ENCODE measurements at regions not wholly inside any gene's neighbourhood (a gene's known extent, or its start where the extent isn't known, plus 50 kb on each side); places are given as distances from the start of the nearest gene placed in this dataset.
"Not testable (repeated sequence)": the region's sequence is repeated elsewhere in the genome, so short reads cannot be mapped to it uniquely, and the experiment has no call there.

- Mint-ChIP-seq H3K4me3 (no peak overlapping the region), H3K9me3 (peaks cover 7% of the 10 kb centered on the region), H3K36me3 (ENCODE audit: low read depth) (no peaks in the 10 kb centered on the region), H3K27me3 (no peaks in the 10 kb centered on the region), H3K27ac (no peak overlapping the region), H3K4me1 (peaks cover 28% of the 10 kb centered on the region)
- no peak for DNase-seq
- ChIA-PET CTCF (interaction anchor here (0.7 kb wide), 1 partner anchor 66 kb away, joined by 3 read pairs; no protein-coding TSS in a partner anchor), POLR2A (interaction anchor here (0.6 kb wide), 1 partner anchor 14 kb away, joined by 3 read pairs; no protein-coding TSS in a partner anchor)
Observed at GRCh38 chr2:392926-393280, 105.0 kb upstream of the ALKAL2 start.

- POLR2A ChIA-PET: no interaction called here
- Mint-ChIP-seq H3K4me1 (peaks cover 28% of the 10 kb centered on the region), H3K27ac (no peak overlapping the region), H3K36me3 (ENCODE audit: low read depth) (no peaks in the 10 kb centered on the region), H3K9me3 (peaks cover 7% of the 10 kb centered on the region), H3K27me3 (no peaks in the 10 kb centered on the region), H3K4me3 (no peak overlapping the region)
- CTCF ChIA-PET: no interaction called here
- no peak for DNase-seq
Observed at GRCh38 chr2:392181-392925, 104.5 kb upstream of the ALKAL2 start.

- H3K27ac Mint-ChIP-seq: no peak overlapping the region
- no peaks in the 10 kb centered on the region for H3K36me3 Mint-ChIP-seq (ENCODE audit: low read depth)
- no peak overlapping the region for H3K4me3 Mint-ChIP-seq
- peaks cover 7% of the 10 kb centered on the region for H3K9me3 Mint-ChIP-seq
- ChIA-PET POLR2A (no interaction called here), CTCF (no interaction called here)
- H3K27me3 Mint-ChIP-seq: no peaks in the 10 kb centered on the region
- no peak for DNase-seq
- H3K4me1 Mint-ChIP-seq: peaks cover 28% of the 10 kb centered on the region
Observed at GRCh38 chr2:391696-392095, 103.8 kb upstream of the ALKAL2 start.

GRCh38 chr2:390959-391358 is 103.1 kb upstream of the ALKAL2 start:
- ChIA-PET CTCF (no interaction called here), POLR2A (no interaction called here)
- H3K27me3 Mint-ChIP-seq: no peaks in the 10 kb centered on the region
- H3K4me3 Mint-ChIP-seq: no peak overlapping the region
- peaks cover 7% of the 10 kb centered on the region for H3K9me3 Mint-ChIP-seq
- no peak overlapping the region for H3K27ac Mint-ChIP-seq
- no peaks in the 10 kb centered on the region for H3K36me3 Mint-ChIP-seq (ENCODE audit: low read depth)
- peaks cover 28% of the 10 kb centered on the region for H3K4me1 Mint-ChIP-seq
- no peak for DNase-seq

GRCh38 chr2:389985-390384 is 102.1 kb upstream of the ALKAL2 start:
- H3K27ac Mint-ChIP-seq; H3K36me3 Mint-ChIP-seq (ENCODE audit: low read depth); H3K27me3 Mint-ChIP-seq; DNase-seq; H3K9me3 Mint-ChIP-seq; H3K4me3 Mint-ChIP-seq; POLR2A ChIA-PET; CTCF ChIA-PET: not testable (repeated sequence)
- peaks cover 28% of the 10 kb centered on the region for H3K4me1 Mint-ChIP-seq

- POLR2A ChIA-PET; DNase-seq; CTCF ChIA-PET; H3K4me3 Mint-ChIP-seq; H3K36me3 Mint-ChIP-seq (ENCODE audit: low read depth); H3K9me3 Mint-ChIP-seq; H3K27me3 Mint-ChIP-seq; H3K27ac Mint-ChIP-seq: not testable (repeated sequence)
- peaks cover 20% of the 10 kb centered on the region for H3K4me1 Mint-ChIP-seq
Observed at GRCh38 chr2:388752-389151, 100.9 kb upstream of the ALKAL2 start.

GRCh38 chr2:387980-388421 is 100.1 kb upstream of the ALKAL2 start:
- Mint-ChIP-seq H3K27ac (no peak overlapping the region), H3K36me3 (ENCODE audit: low read depth) (no peaks in the 10 kb centered on the region), H3K4me1 (peaks cover 13% of the 10 kb centered on the region), H3K9me3 (peaks cover 6% of the 10 kb centered on the region), H3K4me3 (no peak overlapping the region), H3K27me3 (no peaks in the 10 kb centered on the region)
- ChIA-PET POLR2A (no interaction called here), CTCF (no interaction called here)
- no peak for DNase-seq

GRCh38 chr2:386406-387103 is 98.7 kb upstream of the ALKAL2 start:
- Mint-ChIP-seq H3K27ac (no peak overlapping the region), H3K36me3 (ENCODE audit: low read depth) (no peaks in the 10 kb centered on the region), H3K4me1 (peaks cover 1% of the 10 kb centered on the region), H3K27me3 (no peaks in the 10 kb centered on the region), H3K4me3 (no peak overlapping the region), H3K9me3 (peaks cover 4% of the 10 kb centered on the region)
- no peak for DNase-seq
- ChIA-PET POLR2A (no interaction called here), CTCF (no interaction called here)

GRCh38 chr2:385785-386184 is 97.9 kb upstream of the ALKAL2 start:
- no peak overlapping the region for H3K27ac Mint-ChIP-seq
- POLR2A ChIA-PET: no interaction called here
- no peak overlapping the region for H3K4me3 Mint-ChIP-seq

GRCh38 chr2:385061-385460 is 97.2 kb upstream of the ALKAL2 start:
- CTCF ChIA-PET: no interaction called here
- peaks cover 4% of the 10 kb centered on the region for H3K9me3 Mint-ChIP-seq
- H3K27me3 Mint-ChIP-seq: no peaks in the 10 kb centered on the region
- no peaks in the 10 kb centered on the region for H3K4me1 Mint-ChIP-seq
- no peak for DNase-seq
- H3K4me3 Mint-ChIP-seq: no peak overlapping the region
- no peak overlapping the region for H3K27ac Mint-ChIP-seq
- POLR2A ChIA-PET: no interaction called here
- H3K36me3 Mint-ChIP-seq (ENCODE audit: low read depth): no peaks in the 10 kb centered on the region

More at GRCh38 chr2:385785-386184, 97.9 kb upstream of the ALKAL2 start:
- Mint-ChIP-seq H3K27me3 (no peaks in the 10 kb centered on the region), H3K36me3 (ENCODE audit: low read depth) (no peaks in the 10 kb centered on the region), H3K9me3 (peaks cover 4% of the 10 kb centered on the region), H3K4me1 (no peaks in the 10 kb centered on the region)
- CTCF ChIA-PET: no interaction called here
- DNase-seq: no peak

GRCh38 chr2:383888-384287 is 96.0 kb upstream of the ALKAL2 start:
- CTCF ChIA-PET: no interaction called here
- H3K9me3 Mint-ChIP-seq: peaks cover under 1% of the 10 kb centered on the region
- H3K27me3 Mint-ChIP-seq: peaks cover 6% of the 10 kb centered on the region
- H3K4me1 Mint-ChIP-seq: no peaks in the 10 kb centered on the region
- no peak for DNase-seq
- POLR2A ChIA-PET: no interaction called here
- H3K4me3 Mint-ChIP-seq: no peak overlapping the region
- no peak overlapping the region for H3K27ac Mint-ChIP-seq
- H3K36me3 Mint-ChIP-seq (ENCODE audit: low read depth): no peaks in the 10 kb centered on the region

- no peak overlapping the region for H3K4me3 Mint-ChIP-seq
- ChIA-PET POLR2A (no interaction called here), CTCF (no interaction called here)
- no peaks in the 10 kb centered on the region for H3K9me3 Mint-ChIP-seq
- H3K27me3 Mint-ChIP-seq: peaks cover 8% of the 10 kb centered on the region
- no peak for DNase-seq
- no peaks in the 10 kb centered on the region for H3K36me3 Mint-ChIP-seq (ENCODE audit: low read depth)
- no peaks in the 10 kb centered on the region for H3K4me1 Mint-ChIP-seq
- no peak overlapping the region for H3K27ac Mint-ChIP-seq
Observed at GRCh38 chr2:383178-383577, 95.3 kb upstream of the ALKAL2 start.

- ChIA-PET POLR2A (no interaction called here), CTCF (no interaction called here)
- no peaks in the 10 kb centered on the region for H3K9me3 Mint-ChIP-seq
- H3K4me1 Mint-ChIP-seq: no peaks in the 10 kb centered on the region
- H3K4me3 Mint-ChIP-seq: no peak overlapping the region
- H3K36me3 Mint-ChIP-seq (ENCODE audit: low read depth): no peaks in the 10 kb centered on the region
- no peak for DNase-seq
- no peak overlapping the region for H3K27ac Mint-ChIP-seq
- H3K27me3 Mint-ChIP-seq: peaks cover 13% of the 10 kb centered on the region
Observed at GRCh38 chr2:382728-383022, 94.8 kb upstream of the ALKAL2 start.

- H3K9me3 Mint-ChIP-seq: no peaks in the 10 kb centered on the region
- H3K36me3 Mint-ChIP-seq (ENCODE audit: low read depth): no peaks in the 10 kb centered on the region
- DNase-seq: no peak
- ChIA-PET POLR2A (no interaction called here), CTCF (no interaction called here)
- H3K27ac Mint-ChIP-seq: no peak overlapping the region
- H3K4me3 Mint-ChIP-seq: no peak overlapping the region
- no peaks in the 10 kb centered on the region for H3K4me1 Mint-ChIP-seq
- H3K27me3 Mint-ChIP-seq: peaks cover 18% of the 10 kb centered on the region
Observed at GRCh38 chr2:381941-382727, 94.2 kb upstream of the ALKAL2 start.

Data from activated CD4-positive, alpha-beta memory T cell treated with anti-CD3 and anti-CD28 coated beads, Interleukin-2, amount 10 ng/mL, durations not matched to agents 7 days and 5 days (primary cell).